KOPT-K1 (cell line): ENCODE measurements at regions not wholly inside any gene's neighbourhood (a gene's known extent, or its start where the extent isn't known, plus 50 kb on each side); places are given as distances from the start of the nearest gene placed in this dataset.

Experiments used
- H3K27ac ChIP-seq: fragments of 200-600 bp; sonication (generic); 2 replicates; pipeline ENCODE4 v1.5.1; 2016; ENCODE audit warnings: antibody characterized with exemption, mild to moderate bottlenecking, low read depth, low read length; ENCODE audit not compliant: poor library complexity, severe bottlenecking
- H3K36me3 ChIP-seq: fragments of 200-600 bp; sonication (generic); 2 replicates; pipeline ENCODE4 v1.5.1; 2017; ENCODE audit warnings: antibody characterized with exemption, mild to moderate bottlenecking, low read length, moderate library complexity; ENCODE audit not compliant: insufficient read depth
- H3K9me3 ChIP-seq: fragments of 200-600 bp; sonication (generic); 2 replicates; pipeline ENCODE4 v1.5.1; 2017; ENCODE audit warnings: antibody characterized with exemption, low read length, mild to moderate bottlenecking; ENCODE audit not compliant: insufficient read depth, poor library complexity, severe bottlenecking

DNA sequence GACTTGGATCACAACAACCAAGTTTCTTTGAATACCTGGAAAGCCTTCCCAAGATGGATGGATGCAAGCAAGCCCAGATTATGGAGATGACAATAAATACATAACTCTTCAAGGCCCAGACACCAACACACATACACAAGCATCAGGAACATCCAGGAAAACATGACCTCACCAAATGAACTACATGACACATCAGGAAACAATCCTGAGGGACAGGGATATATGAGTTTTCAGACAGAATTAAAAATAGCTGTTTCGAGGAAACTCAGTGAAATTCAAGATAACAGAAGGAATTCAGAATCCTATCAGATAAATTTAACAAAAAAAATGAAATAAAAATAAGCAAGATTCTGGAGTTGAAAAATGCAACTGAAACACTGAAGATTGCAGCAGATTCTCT lies 659.4 kb downstream of the METTL15 start:
- Histone ChIP-seq H3K36me3 (no peaks in the 10 kb centered on the region), H3K27ac (no peak overlapping the region), H3K9me3 (peaks cover 3% of the 10 kb centered on the region)

DNA sequence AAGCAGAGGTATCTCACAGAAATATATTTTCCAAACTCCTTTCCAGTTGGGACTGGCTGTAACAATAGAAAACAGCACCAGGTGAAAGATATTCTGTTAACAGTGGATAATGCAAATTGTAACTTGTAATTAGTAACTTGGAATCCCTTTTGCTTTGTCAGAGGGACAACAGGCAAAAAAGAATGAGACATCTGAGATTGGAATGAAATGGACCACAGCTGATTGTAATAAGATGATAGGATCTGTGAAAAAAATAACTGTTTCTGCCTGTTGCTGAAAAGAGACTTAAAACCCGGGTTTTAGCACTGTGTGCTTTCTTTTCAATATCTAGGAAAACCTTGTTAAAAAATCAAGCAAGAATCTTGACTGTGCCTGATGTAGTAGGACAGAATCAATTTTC lies 655.7 kb downstream of the METTL15 start:
- H3K27ac ChIP-seq = no peak overlapping the region

DNA sequence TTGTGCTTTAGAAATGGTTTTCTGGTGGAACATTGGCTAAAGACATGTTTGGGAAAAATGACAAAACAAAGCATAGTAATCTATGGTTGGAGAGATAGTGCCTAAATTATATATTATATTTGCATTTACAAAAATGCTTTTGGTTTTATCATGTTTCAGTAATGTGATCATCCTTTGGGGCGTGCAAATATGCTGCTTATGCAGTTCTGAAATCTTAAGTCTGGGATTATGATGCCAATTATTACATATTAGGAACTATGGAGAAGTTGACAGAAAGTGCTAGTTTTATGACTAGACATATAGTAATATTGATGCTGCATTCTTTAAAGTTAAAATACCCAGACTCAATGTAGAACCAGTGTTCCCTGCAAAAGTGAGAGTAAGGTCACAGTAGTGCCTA lies 655.0 kb downstream of the METTL15 start:
- no peaks in the 10 kb centered on the region for H3K36me3 ChIP-seq
- H3K9me3 ChIP-seq = peaks cover 3% of the 10 kb centered on the region
- H3K27ac ChIP-seq = no peak overlapping the region

More for the DNA sequence above, 655.7 kb downstream of the METTL15 start:
- peaks cover 3% of the 10 kb centered on the region for H3K9me3 ChIP-seq
- H3K36me3 ChIP-seq = no peaks in the 10 kb centered on the region

DNA sequence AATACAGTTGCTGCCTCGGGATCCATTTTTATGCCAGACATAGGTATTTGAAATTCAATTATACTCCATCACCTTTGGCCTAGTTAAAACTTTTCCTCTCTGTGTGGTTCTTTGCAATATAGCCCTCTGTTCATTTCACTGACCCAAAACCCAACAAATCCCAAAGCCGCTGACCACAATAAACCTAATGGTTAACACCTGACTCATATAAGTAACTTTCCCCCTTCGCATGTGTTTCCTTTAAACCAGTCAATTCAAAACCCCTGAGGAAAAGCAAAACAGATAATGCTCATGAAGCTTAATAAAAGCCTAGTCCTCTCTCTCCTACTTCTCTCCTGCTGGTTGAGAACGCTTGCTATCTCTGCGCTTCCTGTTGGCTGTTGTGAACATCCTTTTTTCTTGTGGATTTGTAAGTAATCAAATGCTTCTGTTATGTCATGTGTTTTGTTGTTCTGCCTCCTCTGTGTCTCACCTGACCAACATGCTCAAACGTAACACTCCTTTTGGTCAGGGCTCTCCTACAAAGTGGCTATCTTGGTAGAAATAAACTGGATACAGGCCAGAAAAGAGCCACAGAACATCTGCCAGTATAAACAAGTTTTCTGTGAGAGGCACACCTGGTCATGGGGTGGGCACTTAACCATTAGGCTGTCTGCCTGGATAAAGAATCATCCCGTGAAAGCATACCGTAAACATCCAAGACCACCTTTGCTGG lies 652.6 kb downstream of the METTL15 start:
- Histone ChIP-seq H3K27ac (no peak overlapping the region), H3K36me3 (no peaks in the 10 kb centered on the region), H3K9me3 (no peaks in the 10 kb centered on the region)

DNA sequence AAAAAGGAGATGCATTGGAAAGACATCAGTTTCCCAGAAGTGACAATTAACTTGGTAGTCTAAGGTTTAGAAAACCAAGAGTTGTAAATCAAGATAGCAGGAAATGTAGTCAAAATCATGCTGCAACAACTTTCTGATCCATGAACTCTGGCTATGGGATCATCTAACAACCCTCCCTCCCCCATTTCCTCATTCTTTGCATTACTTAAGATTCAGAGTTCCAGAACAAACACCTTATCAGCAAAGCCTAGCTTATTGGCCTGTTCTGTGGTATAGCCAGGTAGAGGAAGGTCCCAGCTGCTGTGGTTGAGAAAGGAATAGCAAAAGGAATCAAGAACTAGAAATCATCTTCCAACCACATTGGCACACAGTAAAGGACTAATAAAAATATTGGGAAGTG lies 651.1 kb downstream of the METTL15 start:
- Histone ChIP-seq H3K27ac (no peak overlapping the region), H3K9me3 (no peaks in the 10 kb centered on the region), H3K36me3 (no peaks in the 10 kb centered on the region)

DNA sequence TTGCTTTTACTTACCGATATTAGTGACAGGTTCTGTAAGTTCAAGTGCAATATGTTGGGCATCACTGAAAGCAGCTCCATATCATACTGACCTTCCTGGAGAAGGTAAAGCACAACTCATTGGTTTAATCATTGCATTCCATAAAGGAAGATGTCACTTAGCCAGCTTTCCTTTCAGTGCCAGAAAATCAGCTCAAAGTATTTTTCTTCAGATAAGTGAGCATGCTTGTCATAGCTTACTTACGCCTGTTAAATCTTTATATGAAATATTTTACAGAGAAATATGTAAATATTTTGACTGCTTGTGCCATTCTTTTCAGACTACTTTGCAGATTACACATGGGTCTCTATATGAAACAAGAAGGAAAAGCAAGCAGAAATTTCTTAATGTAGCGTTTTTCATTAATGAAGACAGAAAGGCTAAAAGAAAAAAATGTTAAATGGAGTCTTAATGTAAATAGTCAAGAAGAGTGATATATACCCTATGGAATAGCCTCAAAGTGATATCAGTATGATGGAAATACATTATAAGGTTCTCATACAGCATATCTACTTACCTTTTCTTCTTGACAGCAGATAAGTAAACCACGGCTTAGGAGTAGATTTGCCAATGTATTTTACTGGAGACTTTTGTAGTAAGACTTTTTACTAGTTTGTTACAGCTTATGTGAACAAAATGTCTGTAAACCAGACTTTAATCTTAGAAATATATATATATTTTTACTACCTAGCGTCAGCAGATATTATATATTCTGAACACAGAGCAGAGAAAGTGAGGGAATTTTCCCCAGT lies 649.7 kb downstream of the METTL15 start:
- no peaks in the 10 kb centered on the region for H3K9me3 ChIP-seq
- no peaks in the 10 kb centered on the region for H3K36me3 ChIP-seq
- H3K27ac ChIP-seq = no peak overlapping the region

DNA sequence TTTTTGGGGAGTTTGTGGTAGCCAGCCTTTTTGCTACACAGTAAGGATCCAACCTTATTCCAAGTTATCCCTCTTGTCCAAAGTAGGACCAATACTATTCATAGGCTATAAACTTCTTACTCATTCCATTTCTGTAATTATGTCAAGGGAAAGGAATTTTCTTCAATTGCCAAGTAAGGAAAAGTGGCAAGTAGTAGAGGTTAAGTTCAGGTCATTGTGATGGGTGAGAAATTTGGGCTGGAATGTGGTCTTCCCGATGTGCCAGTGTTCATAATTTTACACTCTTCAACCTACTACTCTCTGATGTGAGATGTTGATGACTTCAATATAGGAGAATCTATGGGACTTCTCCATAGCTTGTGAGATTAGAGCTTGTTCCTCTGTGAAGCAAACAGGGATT lies 648.8 kb downstream of the METTL15 start:
- Histone ChIP-seq H3K27ac (no peak overlapping the region), H3K9me3 (no peaks in the 10 kb centered on the region), H3K36me3 (no peaks in the 10 kb centered on the region)

DNA sequence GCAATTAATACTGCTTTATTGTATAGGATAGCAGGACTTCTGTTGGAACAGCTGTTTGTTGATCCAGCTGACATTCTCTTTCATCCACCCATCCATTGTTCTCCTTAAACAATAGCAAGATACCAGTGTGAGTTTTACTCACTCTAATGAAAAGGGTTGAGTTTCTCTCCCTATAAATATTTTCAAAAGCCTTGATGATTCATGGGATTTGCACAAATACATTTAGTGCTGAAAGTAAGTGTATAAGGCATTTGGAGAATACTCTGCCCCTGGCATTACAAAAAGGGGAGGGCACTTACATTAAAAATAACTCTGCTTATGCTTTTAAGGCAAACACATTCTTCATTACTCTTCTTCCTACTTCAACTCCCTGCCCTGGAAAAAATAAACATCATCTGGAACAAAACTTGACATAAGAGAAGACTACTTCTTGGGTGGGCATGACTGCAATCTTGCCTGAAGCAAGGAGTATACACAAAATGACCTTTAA lies 634.9 kb downstream of the METTL15 start:
- no peaks in the 10 kb centered on the region for H3K9me3 ChIP-seq
- no peaks in the 10 kb centered on the region for H3K36me3 ChIP-seq
- H3K27ac ChIP-seq = no peak overlapping the region

DNA sequence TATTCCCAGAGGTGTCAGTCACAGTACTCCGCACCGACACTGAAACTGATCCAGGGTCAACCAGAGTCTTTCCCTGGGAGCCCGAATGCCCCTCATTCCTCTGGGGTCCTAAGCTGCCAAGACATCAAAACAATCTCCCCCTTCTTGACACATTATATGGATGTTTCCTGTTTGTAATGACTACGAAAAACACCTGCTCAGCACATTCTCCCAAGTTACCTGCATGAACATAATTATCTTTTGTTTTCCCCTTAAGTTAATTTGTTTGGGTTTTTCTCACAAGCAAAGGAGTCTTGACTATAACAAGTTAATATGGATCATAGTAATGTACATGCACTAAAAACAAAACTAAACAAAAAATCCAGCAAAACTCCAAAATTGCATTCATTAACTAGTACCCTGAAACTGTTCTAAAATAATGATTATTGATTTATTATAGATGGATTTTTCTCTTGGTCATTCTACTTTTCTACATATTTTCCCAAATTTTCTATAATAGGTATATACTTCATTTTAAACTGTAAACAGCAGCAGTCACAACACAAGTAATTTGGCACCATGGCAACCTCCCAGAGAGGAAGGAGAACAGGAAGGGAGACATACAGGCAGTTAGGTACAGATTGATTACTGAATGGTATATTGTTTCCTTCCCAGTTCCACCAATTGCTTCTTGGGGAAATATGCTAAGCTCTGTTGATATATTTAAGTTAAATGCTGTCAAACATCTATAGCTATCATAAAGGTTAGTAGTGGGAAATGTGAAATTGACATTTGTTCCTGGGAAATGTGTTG lies 631.5 kb downstream of the METTL15 start:
- Histone ChIP-seq H3K36me3 (no peaks in the 10 kb centered on the region), H3K27ac (no peak overlapping the region), H3K9me3 (no peaks in the 10 kb centered on the region)

DNA sequence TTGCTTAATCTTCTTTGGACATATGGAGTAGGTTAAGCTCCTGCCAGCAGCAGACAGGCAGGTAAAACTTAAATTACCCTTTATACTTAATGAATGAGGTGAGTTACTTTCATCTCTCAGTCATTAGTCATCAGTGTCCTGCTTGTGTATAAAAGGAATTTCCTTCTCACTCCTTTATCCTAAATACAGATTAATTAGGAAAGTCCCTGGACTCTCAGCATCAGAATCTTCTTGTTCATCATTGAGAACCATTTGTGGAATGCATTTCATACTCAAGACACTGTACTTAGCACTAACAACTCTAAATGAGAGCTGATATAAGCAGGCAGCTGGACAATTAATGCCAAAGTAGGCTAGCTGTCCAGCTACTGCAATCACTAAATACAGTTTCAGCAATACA lies 630.4 kb downstream of the METTL15 start:
- Histone ChIP-seq H3K36me3 (no peaks in the 10 kb centered on the region), H3K27ac (no peak overlapping the region)

DNA sequence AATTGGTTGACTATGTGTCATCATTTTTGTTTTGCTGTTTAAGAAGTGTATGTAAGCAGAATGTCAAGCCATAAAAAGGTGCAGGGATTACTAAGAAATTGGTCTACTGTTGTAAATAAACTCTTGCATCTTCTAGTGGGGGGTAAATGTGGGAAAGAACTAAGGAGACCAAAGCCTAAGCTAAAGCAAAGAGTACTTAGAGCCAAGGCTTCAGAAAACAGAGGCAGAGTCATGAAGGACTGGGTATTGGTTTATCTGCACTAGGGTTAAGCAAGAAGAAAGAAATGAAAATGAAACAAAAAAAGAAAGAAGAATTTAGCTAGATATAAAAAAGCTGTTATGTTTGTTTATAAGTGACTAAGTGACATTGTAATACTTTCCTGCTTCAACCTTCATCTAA lies 628.1 kb downstream of the METTL15 start:
- Histone ChIP-seq H3K9me3 (no peaks in the 10 kb centered on the region), H3K36me3 (no peaks in the 10 kb centered on the region), H3K27ac (no peak overlapping the region)

More for the DNA sequence above, 630.4 kb downstream of the METTL15 start:
- no peaks in the 10 kb centered on the region for H3K9me3 ChIP-seq

DNA sequence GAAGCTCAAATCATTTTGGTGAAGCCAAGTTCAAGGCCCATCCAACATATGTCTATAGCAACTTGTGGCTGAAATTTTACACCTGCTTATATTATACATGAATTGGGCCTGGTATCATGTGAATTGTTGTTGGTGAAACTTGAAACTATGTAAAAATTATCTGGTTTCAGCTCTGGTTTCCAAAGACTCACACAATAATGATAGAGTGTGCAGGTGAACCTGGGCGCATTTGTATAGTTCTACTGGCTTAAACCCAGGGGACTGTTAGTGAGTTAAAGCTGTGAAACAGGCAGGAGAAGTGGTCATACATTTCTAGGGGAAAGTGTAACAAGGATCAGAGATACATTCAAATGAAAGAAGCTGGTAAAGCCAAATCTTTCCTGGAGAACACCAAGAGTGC lies 627.3 kb downstream of the METTL15 start:
- Histone ChIP-seq H3K9me3 (no peaks in the 10 kb centered on the region), H3K27ac (no peak overlapping the region), H3K36me3 (no peaks in the 10 kb centered on the region)

DNA sequence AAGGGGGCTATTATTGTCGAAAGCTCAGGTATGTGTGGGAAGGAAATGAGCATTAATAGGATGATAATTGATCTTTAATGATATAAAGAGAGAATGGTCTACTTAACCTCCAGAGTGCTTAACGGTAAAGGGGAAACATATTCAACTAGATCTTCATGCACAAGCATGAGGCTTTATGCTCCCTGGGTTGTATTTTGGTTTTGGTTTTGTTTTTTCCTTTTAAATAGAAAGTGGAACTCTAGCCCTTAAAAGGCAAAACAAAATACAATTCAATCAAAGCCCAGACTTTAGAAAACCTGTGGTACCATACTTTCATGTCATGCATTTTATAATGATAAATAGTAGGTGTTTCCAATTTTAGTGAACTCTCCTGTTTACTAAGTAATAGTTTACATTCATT lies 622.7 kb downstream of the METTL15 start:
- Histone ChIP-seq H3K27ac (no peak overlapping the region), H3K36me3 (no peaks in the 10 kb centered on the region), H3K9me3 (no peaks in the 10 kb centered on the region)

DNA sequence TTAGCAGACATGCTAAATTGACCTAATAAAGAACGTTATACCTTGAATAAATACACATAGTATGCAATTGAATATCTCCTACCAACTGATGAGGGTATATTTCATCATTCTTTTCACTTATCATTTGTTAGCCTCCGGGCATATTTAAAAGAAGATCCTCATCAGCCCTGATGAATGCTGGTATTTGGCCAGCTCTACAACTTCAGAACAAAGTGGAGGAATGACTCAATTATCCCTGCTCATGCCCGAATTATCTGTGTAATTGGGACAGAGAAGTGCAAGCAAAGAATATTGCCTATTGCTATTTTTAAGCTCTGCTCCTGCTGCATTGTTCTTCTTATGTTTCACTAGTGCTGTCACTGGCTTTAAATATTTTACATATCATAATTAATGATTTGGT lies 622.1 kb downstream of the METTL15 start:
- H3K9me3 ChIP-seq = no peaks in the 10 kb centered on the region
- no peaks in the 10 kb centered on the region for H3K36me3 ChIP-seq
- H3K27ac ChIP-seq = no peak overlapping the region

DNA sequence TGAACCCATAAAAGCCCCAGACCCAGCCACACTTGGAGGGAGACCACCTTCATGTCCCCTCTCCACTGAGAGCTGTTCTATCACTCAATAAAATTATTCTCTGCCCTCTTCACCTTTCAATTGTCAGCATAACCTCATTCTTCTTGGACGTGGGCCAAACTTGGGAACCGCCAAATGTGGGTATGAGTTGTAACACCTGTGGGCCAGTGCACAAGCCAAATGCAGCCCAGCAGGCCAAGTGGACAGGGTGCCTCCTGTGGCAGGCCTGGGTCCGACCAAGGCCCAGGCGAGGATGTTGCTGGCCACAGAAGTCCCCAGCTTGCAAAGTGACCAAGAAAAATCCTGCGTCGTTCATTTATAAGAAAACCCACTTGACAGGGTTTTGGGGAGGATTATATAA lies 621.2 kb downstream of the METTL15 start:
- no peak overlapping the region for H3K27ac ChIP-seq
- H3K36me3 ChIP-seq = no peaks in the 10 kb centered on the region
- no peaks in the 10 kb centered on the region for H3K9me3 ChIP-seq
